BE2C (cell line): ENCODE measurements at regions not wholly inside any gene's neighbourhood (a gene's known extent, or its start where the extent isn't known, plus 50 kb on each side); places are given as distances from the start of the nearest gene placed in this dataset.
"Not testable (repeated sequence)": the region's sequence is repeated elsewhere in the genome, so short reads cannot be mapped to it uniquely, and the experiment has no call there.

ENCODE experiments used
- DNase-seq: peaks from one replicate; pipeline ENCODE4 v3.0.0-alpha.2; 2020
- H3K27me3 ChIP-seq: fragments of 250-450 bp; sonication (Bioruptor Pico); 2 replicates; pipeline ENCODE4 v1.5.1; 2020; ENCODE audit warnings: mild to moderate bottlenecking
- H3K36me3 ChIP-seq: fragments of 250-450 bp; sonication (Bioruptor Pico); 2 replicates; pipeline ENCODE4 v1.5.1; 2020; ENCODE audit warnings: mild to moderate bottlenecking
- H3K4me1 ChIP-seq: fragments of 250-450 bp; sonication (Bioruptor Pico); 2 replicates; pipeline ENCODE4 v1.5.1; 2020
- H3K4me3 ChIP-seq: 2 replicates; pipeline ENCODE4 v1.5.1; 2011; ENCODE audit warnings: low read depth, low read length
- H3K9me3 ChIP-seq: fragments of 250-450 bp; sonication (Bioruptor Pico); 2 replicates; pipeline ENCODE4 v1.5.1; 2020
- CTCF ChIP-seq: IDR thresholded peaks from 2 replicates; pipeline ENCODE4 v1.5.1; 2012; ENCODE audit warnings: mild to moderate bottlenecking, low read depth, low read length

GRCh38 chr4:160563552-160564282 is 1460.8 kb downstream of the RAPGEF2 start:
- TF ChIP-seq CTCF = no peak
- H3K4me1 ChIP-seq = no peaks in the 10 kb centered on the region
- no peaks in the 10 kb centered on the region for H3K36me3 ChIP-seq
- no peak overlapping the region for H3K4me3 ChIP-seq
- no peaks in the 10 kb centered on the region for H3K9me3 ChIP-seq
- no peak for DNase-seq
- no peaks in the 10 kb centered on the region for H3K27me3 ChIP-seq

GRCh38 chr4:160567634-160568033 is 1464.8 kb downstream of the RAPGEF2 start:
- Histone ChIP-seq H3K9me3 (no peaks in the 10 kb centered on the region), H3K4me1 (no peaks in the 10 kb centered on the region)
- no peak for TF ChIP-seq CTCF

DNA sequence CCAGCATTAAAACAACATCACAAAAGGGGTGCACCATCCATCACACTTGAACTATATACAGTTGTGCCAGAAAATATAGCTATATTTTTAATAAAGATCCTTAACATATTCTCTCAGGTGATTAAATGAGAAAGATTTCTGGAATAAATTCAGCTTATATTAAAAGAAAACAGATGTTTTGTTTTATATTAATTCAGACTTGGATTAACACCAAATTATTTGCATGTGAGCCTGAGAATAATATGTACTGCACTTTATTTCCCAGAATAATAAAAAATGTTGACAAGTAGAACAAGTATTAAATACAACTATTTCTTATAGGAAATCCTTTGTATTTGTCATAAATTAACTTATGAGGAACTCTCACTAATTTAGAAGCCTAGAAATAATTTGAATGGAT is 1467.4 kb downstream of the RAPGEF2 start:
- no peak for TF ChIP-seq CTCF
- Histone ChIP-seq H3K9me3 (no peaks in the 10 kb centered on the region), H3K36me3 (no peaks in the 10 kb centered on the region), H3K4me3 (no peak overlapping the region), H3K4me1 (no peaks in the 10 kb centered on the region), H3K27me3 (no peaks in the 10 kb centered on the region)
- DNase-seq = no peak

More at GRCh38 chr4:160567634-160568033, 1464.8 kb downstream of the RAPGEF2 start:
- no peak for DNase-seq
- no peak overlapping the region for H3K4me3 ChIP-seq
- H3K36me3 ChIP-seq = no peaks in the 10 kb centered on the region
- no peaks in the 10 kb centered on the region for H3K27me3 ChIP-seq

GRCh38 chr4:160574272-160574671 is 1471.4 kb downstream of the RAPGEF2 start:
- not testable (repeated sequence) for H3K4me1 ChIP-seq, H3K9me3 ChIP-seq, DNase-seq

DNA sequence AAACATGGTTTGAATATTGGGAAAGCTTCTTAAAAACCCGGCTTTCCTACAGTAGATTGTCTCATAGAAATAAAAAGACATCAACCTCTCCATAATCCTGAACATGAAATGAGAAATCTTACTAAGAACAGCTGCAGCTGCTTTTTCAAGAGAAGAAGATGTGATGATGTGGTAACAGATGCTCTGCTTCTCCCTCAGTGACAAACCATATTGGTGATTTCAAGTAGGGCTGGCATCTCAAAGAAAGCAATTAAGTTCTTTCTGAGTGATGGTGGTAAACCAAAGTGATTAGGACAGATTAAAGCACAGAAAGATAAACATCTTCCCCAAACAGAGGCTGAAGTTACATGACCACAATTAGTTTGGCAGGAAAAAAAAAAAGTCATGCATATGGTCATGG is 1477.7 kb downstream of the RAPGEF2 start:
- no peak for DNase-seq
- no peaks in the 10 kb centered on the region for H3K4me1 ChIP-seq
- no peaks in the 10 kb centered on the region for H3K36me3 ChIP-seq
- H3K9me3 ChIP-seq = no peaks in the 10 kb centered on the region
- no peak overlapping the region for H3K4me3 ChIP-seq
- no peak for TF ChIP-seq CTCF
- no peaks in the 10 kb centered on the region for H3K27me3 ChIP-seq

More at GRCh38 chr4:160574272-160574671, 1471.4 kb downstream of the RAPGEF2 start:
- not testable (repeated sequence) for H3K36me3 ChIP-seq, H3K27me3 ChIP-seq, H3K4me3 ChIP-seq

DNA sequence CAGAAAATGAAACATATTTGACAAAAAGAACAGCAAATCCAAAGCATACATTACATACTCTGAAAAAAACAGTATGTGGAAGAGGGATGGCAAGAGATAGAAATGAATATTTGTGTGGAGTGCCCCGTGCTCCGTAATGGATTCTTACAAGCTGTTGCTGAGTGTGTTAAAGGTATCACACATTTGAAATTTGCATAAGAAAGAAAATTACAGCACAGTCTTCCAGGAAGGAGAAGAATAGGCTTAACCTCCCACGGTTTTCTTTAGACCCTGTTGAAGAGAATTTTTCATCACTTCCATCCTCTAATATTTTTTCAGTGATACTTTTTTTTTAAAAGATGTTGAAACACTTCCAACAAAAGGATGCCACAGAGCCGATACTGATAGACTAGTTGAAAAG is 1489.4 kb downstream of the RAPGEF2 start:
- Histone ChIP-seq H3K27me3 (no peaks in the 10 kb centered on the region), H3K36me3 (no peaks in the 10 kb centered on the region), H3K4me3 (no peak overlapping the region), H3K9me3 (no peaks in the 10 kb centered on the region; the same call in 1 of the 2 replicates), H3K4me1 (no peaks in the 10 kb centered on the region; the same call in 1 of the 2 replicates)
- no peak for DNase-seq
- TF ChIP-seq CTCF = no peak

GRCh38 chr4:160595646-160596045 is 1492.8 kb downstream of the RAPGEF2 start:
- Histone ChIP-seq H3K9me3 (no peaks in the 10 kb centered on the region), H3K27me3 (no peaks in the 10 kb centered on the region), H3K4me1 (no peaks in the 10 kb centered on the region), H3K4me3 (no peak overlapping the region), H3K36me3 (no peaks in the 10 kb centered on the region)
- DNase-seq = no peak
- TF ChIP-seq CTCF = no peak
